DND-41 (cell line): ENCODE measurements at regions not wholly inside any gene's neighbourhood (a gene's known extent, or its start where the extent isn't known, plus 50 kb on each side); places are given as distances from the start of the nearest gene placed in this dataset.

ENCODE experiments used
- CTCF ChIP-seq: IDR thresholded peaks from 2 replicates; pipeline ENCODE4 v1.5.1; 2012; ENCODE audit warnings: borderline replicate concordance, low read length, moderate library complexity, mild to moderate bottlenecking; ENCODE audit not compliant: poor library complexity, severe bottlenecking; ENCODE audit errors: extremely low read depth
- EZH2 ChIP-seq: IDR thresholded peaks from 3 replicates; pipeline ENCODE4 v1.6.1; 2012; ENCODE audit warnings: borderline replicate concordance, low read depth, mild to moderate bottlenecking, moderate library complexity, low read length, inconsistent platforms; ENCODE audit not compliant: severe bottlenecking

GRCh38 chr15:39239562-39239961, 341.3 kb upstream of the THBS1 start:
- TF ChIP-seq CTCF (no peak), EZH2 (no peak)
